DND-41 (cell line): ENCODE measurements at regions not wholly inside any gene's neighbourhood (a gene's known extent, or its start where the extent isn't known, plus 50 kb on each side); places are given as distances from the start of the nearest gene placed in this dataset.

Experiments used
- CTCF ChIP-seq: IDR thresholded peaks from 2 replicates; pipeline ENCODE4 v1.5.1; 2012; ENCODE audit warnings: borderline replicate concordance, low read length, moderate library complexity, mild to moderate bottlenecking; ENCODE audit not compliant: poor library complexity, severe bottlenecking; ENCODE audit errors: extremely low read depth
- EZH2 ChIP-seq: IDR thresholded peaks from 3 replicates; pipeline ENCODE4 v1.6.1; 2012; ENCODE audit warnings: borderline replicate concordance, low read depth, mild to moderate bottlenecking, moderate library complexity, low read length, inconsistent platforms; ENCODE audit not compliant: severe bottlenecking

DNA sequence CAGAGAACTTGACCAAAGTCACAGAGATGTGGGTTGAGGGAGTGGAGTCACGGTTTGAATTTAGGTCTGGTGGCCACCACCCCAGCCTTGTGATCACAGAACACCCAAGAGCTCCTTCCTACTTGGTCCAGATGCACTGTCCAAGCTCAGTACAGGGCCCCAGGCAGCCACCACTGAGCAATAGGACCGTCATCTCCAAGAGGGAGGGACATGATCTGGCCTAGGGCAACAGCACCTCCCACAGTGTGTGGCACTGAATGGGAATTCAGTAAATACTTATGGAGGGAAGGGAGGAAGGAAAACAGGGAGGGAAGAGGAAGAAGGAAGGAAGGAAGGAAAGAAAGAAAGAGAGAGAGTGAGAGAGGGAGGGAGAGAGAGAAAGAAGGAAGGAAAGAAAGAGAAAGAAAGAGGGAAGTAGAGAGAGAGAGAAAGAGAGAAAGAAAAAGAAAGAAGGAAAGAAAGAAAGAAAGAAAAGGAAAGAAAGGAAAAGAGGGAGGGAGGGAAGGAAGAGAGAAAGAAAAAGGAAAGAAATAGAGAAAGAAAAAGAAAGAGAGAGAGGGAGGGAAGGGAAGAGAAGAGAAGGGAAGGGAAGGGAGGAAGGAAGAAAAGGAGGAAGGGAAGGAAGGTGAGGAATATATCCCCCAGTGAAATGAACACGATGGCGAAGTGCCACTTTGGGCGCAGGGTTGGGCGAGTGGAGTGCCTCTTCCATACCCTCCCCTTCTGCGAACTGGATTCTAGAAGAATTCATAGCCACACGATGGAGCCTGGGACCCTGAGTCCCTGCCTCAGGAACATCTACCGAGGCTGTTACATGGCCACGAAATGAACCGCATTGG is 243.7 kb downstream of the TFAP2C start:
- no peak for TF ChIP-seq CTCF
- no peak for TF ChIP-seq EZH2
